HepG2 (cell line): ENCODE measurements at regions not wholly inside any gene's neighbourhood (a gene's known extent, or its start where the extent isn't known, plus 50 kb on each side); places are given as distances from the start of the nearest gene placed in this dataset.

Experiments
- PRPF4 ChIP-seq: fragments of 200-400 bp; formaldehyde crosslinking; IDR thresholded peaks from 2 replicates; pipeline ENCODE4 v1.6.1; 2016; ENCODE audit warnings: low read length, low read depth; ENCODE audit not compliant: poor library complexity, severe bottlenecking
- ZNF790 ChIP-seq: sonication (generic); formaldehyde crosslinking; IDR thresholded peaks from 2 replicates; pipeline ENCODE4 v1.8.0; 2022; ENCODE audit warnings: missing genetic modification reagents, mild to moderate bottlenecking, borderline replicate concordance
- TF ChIP-seq, protein P1 (sequence below): sonication (generic); formaldehyde crosslinking; conservative IDR thresholded peaks from 2 replicates; pipeline ENCODE4 v1.4.0; 2020; ENCODE audit warnings: missing genetic modification reagents
- TF ChIP-seq, protein P2 (sequence below): sonication (generic); formaldehyde crosslinking; IDR thresholded peaks from 2 replicates; pipeline ENCODE4 v1.4.0; 2020; ENCODE audit warnings: missing genetic modification reagents
- TF ChIP-seq, protein P3 (sequence below): sonication (generic); formaldehyde crosslinking; IDR thresholded peaks from 2 replicates; pipeline ENCODE4 v1.5.1; 2020; ENCODE audit warnings: mild to moderate bottlenecking, missing genetic modification reagents, borderline replicate concordance

DNA sequence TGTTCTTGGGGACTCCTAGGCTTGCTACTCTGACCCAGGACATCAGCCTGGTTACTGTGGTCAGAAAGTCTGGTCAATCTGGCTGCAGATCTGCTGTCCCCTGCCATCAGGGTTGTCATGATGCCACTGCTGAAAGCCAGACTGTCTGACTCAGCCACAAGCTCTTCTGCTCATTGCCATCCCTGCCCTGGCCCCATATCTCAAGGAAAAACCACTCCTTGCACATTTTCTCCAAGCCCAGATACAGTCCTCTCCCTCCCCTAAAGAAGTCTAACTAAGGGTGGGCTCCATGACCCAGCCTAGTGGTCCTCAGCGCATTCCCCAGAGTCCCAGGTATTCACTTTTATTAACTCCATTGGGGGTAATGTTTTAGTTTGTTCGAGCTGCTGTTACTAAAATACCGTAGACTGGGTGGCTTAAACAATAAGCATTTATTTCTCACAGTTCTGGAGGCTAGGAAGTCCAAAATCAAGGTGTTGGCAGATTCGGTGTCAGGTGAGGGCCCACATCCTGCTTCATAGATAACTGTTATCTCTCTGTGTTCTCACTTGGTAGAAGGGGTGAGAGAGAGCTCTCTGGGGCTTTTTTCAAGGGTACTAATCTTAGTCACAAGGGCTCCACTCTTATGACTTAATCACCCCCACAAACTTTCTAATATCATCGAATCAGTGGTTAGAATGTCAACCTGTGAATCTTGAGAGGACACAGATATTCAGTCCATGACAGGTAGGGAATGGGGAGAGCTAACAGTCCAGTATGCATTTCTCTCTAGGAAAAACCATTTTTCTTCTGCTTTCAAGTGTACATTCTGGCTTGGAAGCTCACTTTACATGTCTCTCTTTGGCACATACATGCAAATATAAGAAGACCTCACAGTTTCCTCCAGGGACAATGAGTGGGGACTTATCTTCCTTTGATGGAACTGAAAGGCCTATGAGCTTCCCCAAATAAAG lies 94.8 kb upstream of the CXCR4 start (continued):
- TF ChIP-seq PRPF4 (no peak), ZNF790 (no peak)
- TF ChIP-seq, protein P1, sequence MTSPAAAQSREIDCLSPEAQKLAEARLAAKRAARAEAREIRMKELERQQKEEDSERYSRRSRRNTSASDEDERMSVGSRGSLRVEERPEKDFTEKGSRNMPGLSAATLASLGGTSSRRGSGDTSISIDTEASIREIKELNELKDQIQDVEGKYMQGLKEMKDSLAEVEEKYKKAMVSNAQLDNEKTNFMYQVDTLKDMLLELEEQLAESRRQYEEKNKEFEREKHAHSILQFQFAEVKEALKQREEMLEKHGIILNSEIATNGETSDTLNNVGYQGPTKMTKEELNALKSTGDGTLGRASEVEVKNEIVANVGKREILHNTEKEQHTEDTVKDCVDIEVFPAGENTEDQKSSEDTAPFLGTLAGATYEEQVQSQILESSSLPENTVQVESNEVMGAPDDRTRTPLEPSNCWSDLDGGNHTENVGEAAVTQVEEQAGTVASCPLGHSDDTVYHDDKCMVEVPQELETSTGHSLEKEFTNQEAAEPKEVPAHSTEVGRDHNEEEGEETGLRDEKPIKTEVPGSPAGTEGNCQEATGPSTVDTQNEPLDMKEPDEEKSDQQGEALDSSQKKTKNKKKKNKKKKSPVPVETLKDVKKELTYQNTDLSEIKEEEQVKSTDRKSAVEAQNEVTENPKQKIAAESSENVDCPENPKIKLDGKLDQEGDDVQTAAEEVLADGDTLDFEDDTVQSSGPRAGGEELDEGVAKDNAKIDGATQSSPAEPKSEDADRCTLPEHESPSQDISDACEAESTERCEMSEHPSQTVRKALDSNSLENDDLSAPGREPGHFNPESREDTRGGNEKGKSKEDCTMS (CRISPR knock-in tag) = no peak
- TF ChIP-seq, protein P2, sequence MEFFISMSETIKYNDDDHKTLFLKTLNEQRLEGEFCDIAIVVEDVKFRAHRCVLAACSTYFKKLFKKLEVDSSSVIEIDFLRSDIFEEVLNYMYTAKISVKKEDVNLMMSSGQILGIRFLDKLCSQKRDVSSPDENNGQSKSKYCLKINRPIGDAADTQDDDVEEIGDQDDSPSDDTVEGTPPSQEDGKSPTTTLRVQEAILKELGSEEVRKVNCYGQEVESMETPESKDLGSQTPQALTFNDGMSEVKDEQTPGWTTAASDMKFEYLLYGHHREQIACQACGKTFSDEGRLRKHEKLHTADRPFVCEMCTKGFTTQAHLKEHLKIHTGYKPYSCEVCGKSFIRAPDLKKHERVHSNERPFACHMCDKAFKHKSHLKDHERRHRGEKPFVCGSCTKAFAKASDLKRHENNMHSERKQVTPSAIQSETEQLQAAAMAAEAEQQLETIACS (CRISPR knock-in tag) = no peak
- TF ChIP-seq, protein P3, sequence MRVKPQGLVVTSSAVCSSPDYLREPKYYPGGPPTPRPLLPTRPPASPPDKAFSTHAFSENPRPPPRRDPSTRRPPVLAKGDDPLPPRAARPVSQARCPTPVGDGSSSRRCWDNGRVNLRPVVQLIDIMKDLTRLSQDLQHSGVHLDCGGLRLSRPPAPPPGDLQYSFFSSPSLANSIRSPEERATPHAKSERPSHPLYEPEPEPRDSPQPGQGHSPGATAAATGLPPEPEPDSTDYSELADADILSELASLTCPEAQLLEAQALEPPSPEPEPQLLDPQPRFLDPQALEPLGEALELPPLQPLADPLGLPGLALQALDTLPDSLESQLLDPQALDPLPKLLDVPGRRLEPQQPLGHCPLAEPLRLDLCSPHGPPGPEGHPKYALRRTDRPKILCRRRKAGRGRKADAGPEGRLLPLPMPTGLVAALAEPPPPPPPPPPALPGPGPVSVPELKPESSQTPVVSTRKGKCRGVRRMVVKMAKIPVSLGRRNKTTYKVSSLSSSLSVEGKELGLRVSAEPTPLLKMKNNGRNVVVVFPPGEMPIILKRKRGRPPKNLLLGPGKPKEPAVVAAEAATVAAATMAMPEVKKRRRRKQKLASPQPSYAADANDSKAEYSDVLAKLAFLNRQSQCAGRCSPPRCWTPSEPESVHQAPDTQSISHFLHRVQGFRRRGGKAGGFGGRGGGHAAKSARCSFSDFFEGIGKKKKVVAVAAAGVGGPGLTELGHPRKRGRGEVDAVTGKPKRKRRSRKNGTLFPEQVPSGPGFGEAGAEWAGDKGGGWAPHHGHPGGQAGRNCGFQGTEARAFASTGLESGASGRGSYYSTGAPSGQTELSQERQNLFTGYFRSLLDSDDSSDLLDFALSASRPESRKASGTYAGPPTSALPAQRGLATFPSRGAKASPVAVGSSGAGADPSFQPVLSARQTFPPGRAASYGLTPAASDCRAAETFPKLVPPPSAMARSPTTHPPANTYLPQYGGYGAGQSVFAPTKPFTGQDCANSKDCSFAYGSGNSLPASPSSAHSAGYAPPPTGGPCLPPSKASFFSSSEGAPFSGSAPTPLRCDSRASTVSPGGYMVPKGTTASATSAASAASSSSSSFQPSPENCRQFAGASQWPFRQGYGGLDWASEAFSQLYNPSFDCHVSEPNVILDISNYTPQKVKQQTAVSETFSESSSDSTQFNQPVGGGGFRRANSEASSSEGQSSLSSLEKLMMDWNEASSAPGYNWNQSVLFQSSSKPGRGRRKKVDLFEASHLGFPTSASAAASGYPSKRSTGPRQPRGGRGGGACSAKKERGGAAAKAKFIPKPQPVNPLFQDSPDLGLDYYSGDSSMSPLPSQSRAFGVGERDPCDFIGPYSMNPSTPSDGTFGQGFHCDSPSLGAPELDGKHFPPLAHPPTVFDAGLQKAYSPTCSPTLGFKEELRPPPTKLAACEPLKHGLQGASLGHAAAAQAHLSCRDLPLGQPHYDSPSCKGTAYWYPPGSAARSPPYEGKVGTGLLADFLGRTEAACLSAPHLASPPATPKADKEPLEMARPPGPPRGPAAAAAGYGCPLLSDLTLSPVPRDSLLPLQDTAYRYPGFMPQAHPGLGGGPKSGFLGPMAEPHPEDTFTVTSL (CRISPR knock-in tag) = no peak
- TF ChIP-seq, all 625 proteins: peak for 0
